ENCODE measurements at regions not wholly inside any gene's neighbourhood (a gene's known extent, or its start where the extent isn't known, plus 50 kb on each side); places are given as distances from the start of the nearest gene placed in this dataset.
"Not testable (repeated sequence)": the region's sequence is repeated elsewhere in the genome, so short reads cannot be mapped to it uniquely, and the experiment has no call there.

DNA sequence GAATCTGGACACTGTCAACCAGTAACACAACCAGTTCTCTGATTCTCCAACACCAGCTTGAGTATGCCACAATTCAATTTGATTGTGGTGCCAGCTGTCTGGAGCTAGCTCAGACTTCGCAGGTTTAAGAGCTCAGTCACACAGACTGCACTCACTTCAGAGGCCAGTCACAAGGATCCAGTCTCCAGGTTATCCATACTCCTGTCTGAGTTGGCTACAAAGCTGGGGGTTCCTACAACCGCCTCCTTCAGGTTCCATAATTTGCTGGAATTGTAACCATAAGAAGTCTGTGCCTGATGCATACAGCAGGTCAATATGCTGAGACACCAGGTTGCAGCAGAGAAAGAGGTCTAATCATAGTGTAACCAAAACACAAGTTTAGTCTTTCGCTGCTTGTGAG is 70.5 kb upstream of the CPSF6 start:
- Histone ChIP-seq H3K27ac (ENCODE audit: low read depth in 1 of 2, low read length in 1 of 2) (no peak overlapping the region), H3K27me3 (ENCODE audit: control insufficient read depth in 2 of 2, insufficient read depth in 1 of 2, low read length in 1 of 2) (no peaks in the 10 kb centered on the region), H3K4me1 (ENCODE audit: control insufficient read depth in 2 of 2, insufficient read depth in 2 of 2, low read length in 2 of 2) (no peaks in the 10 kb centered on the region), H3K4me3 (ENCODE audit: low read length in 2 of 2) (no peak overlapping the region), H3K9me3 (ENCODE audit: control insufficient read depth in 2 of 2, insufficient read depth in 1 of 2, low read length in 1 of 2) (no peaks in the 10 kb centered on the region), H3K36me3 (ENCODE audit: control insufficient read depth in 2 of 2, insufficient read depth in 2 of 2, low read length in 1 of 2) (no peaks in the 10 kb centered on the region)
- WGBS: 93% methylated on average over 3 of the region's 3 CpGs
- DNase-seq (ENCODE audit: low read depth in 6 of 9, low spot score in 9 of 9): no peak

DNA sequence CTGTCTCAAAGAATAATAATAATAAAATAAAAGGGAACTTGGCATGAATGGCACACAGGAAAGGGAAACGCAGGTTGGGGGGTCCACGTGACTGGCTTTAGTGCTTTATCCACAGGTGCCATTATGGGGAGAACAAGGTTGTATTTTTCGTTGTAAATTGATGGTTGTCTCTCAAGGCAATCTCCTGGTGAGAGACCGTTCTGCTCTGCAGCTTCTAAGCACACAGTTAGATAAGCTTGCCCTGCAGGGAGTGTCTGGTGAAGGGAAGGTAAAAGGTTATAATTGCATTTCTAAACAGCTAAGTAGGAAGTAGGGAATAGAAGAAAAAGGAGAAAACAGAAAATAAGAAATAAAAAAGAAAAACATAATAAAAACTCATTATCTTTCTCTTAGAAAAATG is 69.1 kb upstream of the CPSF6 start:
- H3K4me3 ChIP-seq (ENCODE audit: low read length in 2 of 2): no peak overlapping the region
- WGBS: 70% methylated on average over 4 of the region's 4 CpGs
- DNase-seq (ENCODE audit: low read depth in 6 of 9, low spot score in 9 of 9): no peak

DNA sequence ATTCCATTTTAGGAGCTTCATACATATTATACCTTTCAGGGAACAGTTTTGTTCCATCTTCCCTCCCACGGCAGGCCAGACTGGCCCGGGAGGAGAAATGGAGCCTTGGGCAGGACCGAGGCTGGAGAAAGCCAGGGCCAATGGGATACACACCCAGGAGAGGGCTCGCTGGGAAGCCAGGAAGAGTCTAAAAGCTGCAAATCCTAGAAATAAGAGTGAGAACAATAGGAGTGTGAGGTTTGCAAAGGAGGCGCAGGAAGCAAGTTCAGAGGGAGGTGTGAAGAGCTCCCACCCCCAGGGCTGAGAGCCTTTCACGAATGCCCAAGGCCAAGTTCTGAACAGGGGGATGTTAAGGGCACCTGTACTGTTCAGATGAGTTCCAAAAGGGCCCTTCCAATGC is 67.5 kb upstream of the CPSF6 start:
- Histone ChIP-seq H3K27me3 (ENCODE audit: control insufficient read depth in 2 of 2, insufficient read depth in 1 of 2, low read length in 1 of 2) (no peaks in the 10 kb centered on the region), H3K9me3 (ENCODE audit: control insufficient read depth in 2 of 2, insufficient read depth in 1 of 2, low read length in 1 of 2) (no peaks in the 10 kb centered on the region), H3K4me3 (ENCODE audit: low read length in 2 of 2) (no peak overlapping the region), H3K27ac (ENCODE audit: low read depth in 1 of 2, low read length in 1 of 2) (no peak overlapping the region), H3K4me1 (ENCODE audit: control insufficient read depth in 2 of 2, insufficient read depth in 2 of 2, low read length in 2 of 2) (no peaks in the 10 kb centered on the region), H3K36me3 (ENCODE audit: control insufficient read depth in 2 of 2, insufficient read depth in 2 of 2, low read length in 1 of 2) (no peaks in the 10 kb centered on the region)
- WGBS: 94% methylated on average over 6 of the region's 6 CpGs
- no peak for DNase-seq (ENCODE audit: low read depth in 6 of 9, low spot score in 9 of 9)

More for the DNA sequence above, 69.1 kb upstream of the CPSF6 start:
- Histone ChIP-seq H3K9me3 (ENCODE audit: control insufficient read depth in 2 of 2, insufficient read depth in 1 of 2, low read length in 1 of 2) (no peaks in the 10 kb centered on the region), H3K27me3 (ENCODE audit: control insufficient read depth in 2 of 2, insufficient read depth in 1 of 2, low read length in 1 of 2) (no peaks in the 10 kb centered on the region), H3K4me1 (ENCODE audit: control insufficient read depth in 2 of 2, insufficient read depth in 2 of 2, low read length in 2 of 2) (no peaks in the 10 kb centered on the region), H3K36me3 (ENCODE audit: control insufficient read depth in 2 of 2, insufficient read depth in 2 of 2, low read length in 1 of 2) (no peaks in the 10 kb centered on the region), H3K27ac (ENCODE audit: low read depth in 1 of 2, low read length in 1 of 2) (no peak overlapping the region)

DNA sequence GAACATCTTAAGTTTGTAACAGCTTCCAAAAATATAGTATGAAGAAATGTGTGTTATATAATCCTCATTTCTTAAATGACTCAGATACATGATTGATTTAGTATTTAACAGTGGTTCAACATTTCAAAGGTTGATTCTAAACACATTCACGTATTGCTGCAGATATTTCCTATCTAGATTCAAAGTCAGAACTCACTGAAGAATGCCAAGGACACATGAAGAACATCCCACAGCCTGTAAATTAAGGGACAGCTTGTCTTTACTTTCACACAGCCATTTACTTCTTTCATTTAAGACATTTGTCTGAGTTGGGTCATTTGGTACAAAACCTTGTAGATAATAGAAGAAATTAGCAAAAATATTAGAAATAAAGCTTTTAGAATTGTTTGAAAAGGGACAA is 66.9 kb upstream of the CPSF6 start:
- Histone ChIP-seq H3K27ac (ENCODE audit: low read depth in 1 of 2, low read length in 1 of 2) (no peak overlapping the region), H3K36me3 (ENCODE audit: control insufficient read depth in 2 of 2, insufficient read depth in 2 of 2, low read length in 1 of 2) (no peaks in the 10 kb centered on the region), H3K27me3 (ENCODE audit: control insufficient read depth in 2 of 2, insufficient read depth in 1 of 2, low read length in 1 of 2) (no peaks in the 10 kb centered on the region), H3K4me3 (ENCODE audit: low read length in 2 of 2) (no peak overlapping the region), H3K9me3 (ENCODE audit: control insufficient read depth in 2 of 2, insufficient read depth in 1 of 2, low read length in 1 of 2) (no peaks in the 10 kb centered on the region), H3K4me1 (ENCODE audit: control insufficient read depth in 2 of 2, insufficient read depth in 2 of 2, low read length in 2 of 2) (no peaks in the 10 kb centered on the region)
- no peak for DNase-seq (ENCODE audit: low read depth in 6 of 9, low spot score in 9 of 9)
- 90% methylated on average over 1 of the region's 1 CpG for WGBS

DNA sequence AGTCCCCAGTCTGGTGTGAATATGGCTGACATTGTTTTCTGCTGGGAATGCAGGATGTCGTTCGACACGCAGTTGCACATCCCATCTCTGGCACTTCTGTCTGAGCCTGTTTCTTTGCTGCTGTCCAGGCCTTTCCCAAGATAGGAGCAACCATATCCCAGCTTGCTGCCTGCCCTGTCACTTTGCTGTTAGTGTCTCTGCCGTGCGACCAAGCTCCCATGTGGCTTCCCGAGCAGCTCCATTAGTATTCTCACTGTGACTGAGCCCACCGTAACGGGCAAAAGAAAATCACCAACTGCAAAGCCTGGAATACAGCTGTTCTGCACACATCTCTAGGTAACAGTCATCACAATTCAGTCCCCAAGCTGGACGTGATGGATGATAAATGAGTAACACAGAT is 66.0 kb upstream of the CPSF6 start:
- Histone ChIP-seq H3K36me3 (ENCODE audit: control insufficient read depth in 2 of 2, insufficient read depth in 2 of 2, low read length in 1 of 2) (no peaks in the 10 kb centered on the region), H3K9me3 (ENCODE audit: control insufficient read depth in 2 of 2, insufficient read depth in 1 of 2, low read length in 1 of 2) (no peaks in the 10 kb centered on the region), H3K27me3 (ENCODE audit: control insufficient read depth in 2 of 2, insufficient read depth in 1 of 2, low read length in 1 of 2) (no peaks in the 10 kb centered on the region), H3K4me1 (ENCODE audit: control insufficient read depth in 2 of 2, insufficient read depth in 2 of 2, low read length in 2 of 2) (no peaks in the 10 kb centered on the region), H3K27ac (ENCODE audit: low read depth in 1 of 2, low read length in 1 of 2) (no peak overlapping the region), H3K4me3 (ENCODE audit: low read length in 2 of 2) (no peak overlapping the region)
- WGBS: 92% methylated on average over 9 of the region's 9 CpGs
- no peak for DNase-seq (ENCODE audit: low read depth in 6 of 9, low spot score in 9 of 9)

DNA sequence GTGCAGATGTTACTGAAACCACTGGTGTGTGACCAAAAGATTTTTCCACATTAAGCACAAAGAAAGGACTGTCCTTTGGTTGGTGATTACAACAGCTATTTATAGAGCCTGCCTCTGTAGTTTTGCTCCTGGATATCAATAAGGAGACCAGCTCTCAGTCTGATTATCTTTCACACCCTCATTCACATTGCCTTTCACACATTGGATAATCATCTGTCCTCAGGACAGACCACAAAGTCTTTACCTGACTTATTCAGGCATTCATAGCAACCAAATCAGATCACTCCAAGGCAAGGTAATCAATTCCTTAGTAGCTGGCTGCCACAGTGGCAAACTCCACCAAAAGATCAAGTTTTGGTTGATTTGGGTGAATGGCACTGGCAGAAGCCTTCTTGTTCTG is 59.6 kb upstream of the CPSF6 start:
- no peaks in the 10 kb centered on the region for H3K9me3 ChIP-seq (ENCODE audit: control insufficient read depth in 2 of 2, insufficient read depth in 1 of 2, low read length in 1 of 2)
- no peak for DNase-seq (ENCODE audit: low read depth in 6 of 9, low spot score in 9 of 9)
- H3K4me3 ChIP-seq (ENCODE audit: low read length in 2 of 2): no peak overlapping the region
- no peaks in the 10 kb centered on the region for H3K36me3 ChIP-seq (ENCODE audit: control insufficient read depth in 2 of 2, insufficient read depth in 2 of 2, low read length in 1 of 2)
- no peaks in the 10 kb centered on the region for H3K27me3 ChIP-seq (ENCODE audit: control insufficient read depth in 2 of 2, insufficient read depth in 1 of 2, low read length in 1 of 2)
- no peak overlapping the region for H3K27ac ChIP-seq (ENCODE audit: low read depth in 1 of 2, low read length in 1 of 2)
- no peaks in the 10 kb centered on the region for H3K4me1 ChIP-seq (ENCODE audit: control insufficient read depth in 2 of 2, insufficient read depth in 2 of 2, low read length in 2 of 2)

DNA sequence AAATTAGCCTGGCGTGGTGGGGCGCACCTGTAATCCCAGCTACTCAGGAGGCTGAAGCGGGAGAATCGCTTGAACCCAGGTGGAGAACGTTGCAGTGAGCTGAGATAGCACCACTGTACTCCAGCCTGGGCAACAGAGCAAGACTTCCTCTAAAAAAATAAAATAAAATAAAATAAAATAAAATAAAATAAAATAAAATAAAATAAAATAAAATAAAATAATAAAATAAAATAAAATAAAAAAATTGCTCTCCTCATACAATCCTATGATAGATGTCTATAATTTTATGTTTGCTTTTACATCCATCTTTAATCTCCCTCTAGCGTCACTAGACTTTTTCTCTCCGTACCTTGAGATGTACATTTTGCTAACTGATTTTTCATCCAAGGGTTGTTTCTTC is 51.8 kb upstream of the CPSF6 start:
- not testable (repeated sequence) for H3K9me3 ChIP-seq (ENCODE audit: control insufficient read depth in 2 of 2, insufficient read depth in 1 of 2, low read length in 1 of 2); H3K4me3 ChIP-seq (ENCODE audit: low read length in 2 of 2); H3K4me1 ChIP-seq (ENCODE audit: control insufficient read depth in 2 of 2, insufficient read depth in 2 of 2, low read length in 2 of 2); H3K27me3 ChIP-seq (ENCODE audit: control insufficient read depth in 2 of 2, insufficient read depth in 1 of 2, low read length in 1 of 2); DNase-seq (ENCODE audit: low read depth in 6 of 9, low spot score in 9 of 9); H3K36me3 ChIP-seq (ENCODE audit: control insufficient read depth in 2 of 2, insufficient read depth in 2 of 2, low read length in 1 of 2); H3K27ac ChIP-seq (ENCODE audit: low read depth in 1 of 2, low read length in 1 of 2)
- 70% methylated on average over 7 of the region's 7 CpGs for WGBS

DNA sequence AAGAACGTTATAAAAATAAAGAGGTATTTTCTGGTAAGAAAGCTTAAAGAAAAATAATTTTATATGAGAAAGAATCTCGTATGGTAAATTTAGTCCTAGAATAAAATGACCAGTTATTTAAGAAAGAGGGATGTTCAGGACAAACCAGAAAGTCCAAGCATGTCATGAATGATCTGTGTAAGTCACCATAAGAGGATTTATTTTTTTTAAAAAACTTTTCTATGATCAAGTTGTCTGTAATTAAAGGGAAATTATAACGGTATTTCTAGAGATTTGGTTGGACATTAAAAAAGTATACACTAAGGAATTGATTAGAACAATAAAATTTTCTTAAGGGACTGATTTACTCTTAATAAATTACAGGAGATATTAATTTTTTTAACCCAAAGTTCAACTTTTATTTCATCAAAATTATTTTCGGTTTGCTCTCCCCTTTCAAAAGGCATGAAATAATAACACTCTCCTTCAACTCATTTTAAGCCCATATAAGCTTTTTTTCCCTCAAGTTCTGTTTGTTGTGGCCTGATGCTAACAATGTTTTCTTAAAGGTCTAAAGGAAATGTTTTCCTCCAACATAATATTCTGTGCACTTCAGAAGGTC is 49.9 kb upstream of the CPSF6 start:
- no peak for DNase-seq (ENCODE audit: low read depth in 6 of 9, low spot score in 9 of 9)
- Histone ChIP-seq H3K27ac (ENCODE audit: low read depth in 1 of 2, low read length in 1 of 2) (no peak overlapping the region), H3K27me3 (ENCODE audit: control insufficient read depth in 2 of 2, insufficient read depth in 1 of 2, low read length in 1 of 2) (no peaks in the 10 kb centered on the region), H3K4me1 (ENCODE audit: control insufficient read depth in 2 of 2, insufficient read depth in 2 of 2, low read length in 2 of 2) (no peaks in the 10 kb centered on the region), H3K36me3 (ENCODE audit: control insufficient read depth in 2 of 2, insufficient read depth in 2 of 2, low read length in 1 of 2) (no peaks in the 10 kb centered on the region), H3K4me3 (ENCODE audit: low read length in 2 of 2) (no peak overlapping the region), H3K9me3 (ENCODE audit: control insufficient read depth in 2 of 2, insufficient read depth in 1 of 2, low read length in 1 of 2) (no peaks in the 10 kb centered on the region)
- WGBS: 63% methylated on average over 4 of the region's 4 CpGs
